Gastrocnemius medialis (tissue), 4 donors: ENCODE measurements at regions not wholly inside any gene's neighbourhood (a gene's known extent, or its start where the extent isn't known, plus 50 kb on each side); places are given as distances from the start of the nearest gene placed in this dataset.

Experiments used
- CTCF ChIP-seq, 5 experiments: fragments of 450-650 bp in 3 of 5; fragments of 200-600 bp in 2 of 5; sonication (generic) in 2 of 5; IDR thresholded peaks in 4 of 5; conservative IDR thresholded peaks in 1 of 5; 1 replicate in 4 of 5; 2 replicates in 1 of 5; pipeline ENCODE4 v1.5.1; 2016 to 2019; ENCODE audit warnings: antibody characterized with exemption in 5 of 5, mild to moderate bottlenecking in 3 of 5, moderate library complexity in 3 of 5
- POLR2A ChIP-seq, 2 donors: fragments of 450-650 bp; IDR thresholded peaks; one replicate each; pipeline ENCODE4 v1.6.1; 2017; ENCODE audit warnings: antibody characterized with exemption in 2 of 2, mild to moderate bottlenecking in 2 of 2, moderate library complexity in 2 of 2

GRCh38 chr3:109819734-109820133 lies 482.4 kb upstream of the DPPA4 start:
- TF ChIP-seq CTCF (IDR thresholded peaks at IDR 0.05 in 4 of 5, conservative IDR thresholded peaks at IDR 0.05 in 1 of 5), result no peak
- TF ChIP-seq POLR2A (IDR thresholded peaks at IDR 0.05), result no peak
